Epithelial cell of prostate (primary cell): ENCODE measurements at regions not wholly inside any gene's neighbourhood (a gene's known extent, or its start where the extent isn't known, plus 50 kb on each side); places are given as distances from the start of the nearest gene placed in this dataset.
A peak's percentile ranks its signal among the peaks of the same experiment; 100 is the strongest.

Experiments
- DNase-seq: peaks from one replicate; pipeline ENCODE4 v3.0.0-alpha.2; 2011; ENCODE audit warnings: low read depth, low spot score
- H3K27ac ChIP-seq: fragments of 450-650 bp; 2 replicates; pipeline ENCODE4 v1.5.1; 2017; ENCODE audit warnings: mild to moderate bottlenecking

GRCh38 chr7:85479918-85480643 is 293.2 kb upstream of the SEMA3D start:
- no peak overlapping the region for H3K27ac ChIP-seq
- DNase-seq: no peak

DNA sequence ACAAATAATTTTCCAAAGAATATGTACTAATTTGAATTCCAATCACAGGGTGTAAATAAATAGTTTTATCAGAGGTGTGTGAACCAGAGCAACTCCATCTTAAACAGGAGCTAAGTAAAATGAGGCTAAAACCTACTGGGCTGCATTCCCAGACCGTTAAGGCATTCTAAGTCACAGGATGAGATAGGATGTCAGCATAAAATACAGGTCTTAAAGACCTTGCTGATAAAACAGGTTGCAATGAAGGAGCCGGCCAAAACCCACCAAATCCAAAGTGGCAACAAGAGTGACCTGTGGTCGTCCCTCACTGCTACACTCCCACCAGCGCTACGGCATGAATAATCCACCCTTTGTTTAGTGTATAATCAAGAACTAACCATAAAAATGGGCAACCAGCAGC is 291.7 kb upstream of the SEMA3D start:
- no peak overlapping the region for H3K27ac ChIP-seq

DNA sequence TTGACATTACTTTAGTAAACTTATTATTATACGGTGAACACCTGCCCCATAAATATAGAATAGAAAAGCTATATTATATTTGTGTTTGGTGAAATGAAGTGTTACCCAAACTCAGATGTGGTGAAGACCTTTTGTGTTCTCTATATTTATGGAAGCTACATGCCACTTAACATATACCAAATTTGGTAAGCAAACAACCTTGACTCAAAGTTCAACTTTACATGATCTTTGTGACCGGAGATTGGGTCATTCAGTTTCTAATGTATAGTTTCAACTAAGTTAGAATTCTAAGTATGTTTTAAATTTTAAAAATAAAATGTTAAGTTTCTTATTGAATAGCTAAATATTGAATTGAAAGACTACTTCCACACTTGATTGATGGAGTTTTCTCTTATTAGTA is 288.6 kb upstream of the SEMA3D start:
- DNase-seq: no peak
- no peak overlapping the region for H3K27ac ChIP-seq

More for the DNA sequence above, 291.7 kb upstream of the SEMA3D start:
- no peak for DNase-seq

- DNase-seq: no peak
- H3K27ac ChIP-seq: no peak overlapping the region
These were observed 288.2 kb upstream of the SEMA3D start for GRCh38 chr7:85475071-85475470.

GRCh38 chr7:85474234-85474633 is 287.4 kb upstream of the SEMA3D start:
- H3K27ac ChIP-seq: no peak overlapping the region
- DNase-seq: no peak

DNA sequence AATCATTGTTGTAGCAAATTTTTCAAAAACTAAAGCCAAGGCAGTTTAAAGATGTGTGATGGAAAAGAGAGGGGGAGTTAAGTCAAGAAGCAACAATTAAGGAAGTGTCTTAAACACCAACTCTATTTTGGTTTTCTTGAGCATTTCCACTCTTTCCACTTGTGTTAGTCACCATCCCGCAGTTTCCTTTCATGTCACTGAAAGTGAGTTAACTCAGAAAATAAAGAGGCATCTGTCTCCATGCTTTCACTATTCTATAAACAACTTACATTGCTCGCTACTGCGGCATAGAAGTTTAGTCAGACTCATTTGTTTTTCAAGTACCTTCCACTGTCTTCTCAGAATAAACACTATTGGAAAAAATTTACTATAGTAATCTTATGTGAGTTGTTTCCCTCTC is 284.9 kb upstream of the SEMA3D start:
- no peak for DNase-seq
- no peak overlapping the region for H3K27ac ChIP-seq

GRCh38 chr7:85471307-85471706 is 284.5 kb upstream of the SEMA3D start:
- no peak for DNase-seq
- no peak overlapping the region for H3K27ac ChIP-seq

DNA sequence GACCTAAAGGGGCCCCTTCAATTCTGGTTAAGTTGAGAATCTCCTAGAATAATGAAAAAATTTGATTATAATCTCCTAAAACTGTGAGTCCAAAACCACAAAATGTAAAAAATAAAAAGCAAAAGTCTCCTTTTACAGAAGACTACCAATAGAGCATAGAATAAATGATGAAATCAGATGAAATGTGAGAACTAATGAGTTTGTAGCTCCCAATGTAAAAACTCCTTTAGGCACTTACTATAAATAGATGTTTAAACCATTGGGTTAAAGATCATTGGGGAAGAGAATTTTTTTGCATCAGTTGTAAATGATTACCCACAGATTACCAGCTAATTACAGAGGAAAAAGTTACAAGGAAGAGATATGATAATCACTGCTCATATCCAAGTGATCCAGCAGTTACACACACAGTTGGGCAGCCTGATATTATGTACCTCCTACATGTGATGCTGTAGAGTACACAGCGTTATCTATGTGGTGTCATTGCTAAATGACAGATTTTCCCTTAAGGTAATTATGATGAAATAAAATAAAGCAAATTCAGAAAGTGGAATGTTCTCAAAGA is 282.7 kb upstream of the SEMA3D start:
- DNase-seq: no peak
- H3K27ac ChIP-seq: no peak overlapping the region

DNA sequence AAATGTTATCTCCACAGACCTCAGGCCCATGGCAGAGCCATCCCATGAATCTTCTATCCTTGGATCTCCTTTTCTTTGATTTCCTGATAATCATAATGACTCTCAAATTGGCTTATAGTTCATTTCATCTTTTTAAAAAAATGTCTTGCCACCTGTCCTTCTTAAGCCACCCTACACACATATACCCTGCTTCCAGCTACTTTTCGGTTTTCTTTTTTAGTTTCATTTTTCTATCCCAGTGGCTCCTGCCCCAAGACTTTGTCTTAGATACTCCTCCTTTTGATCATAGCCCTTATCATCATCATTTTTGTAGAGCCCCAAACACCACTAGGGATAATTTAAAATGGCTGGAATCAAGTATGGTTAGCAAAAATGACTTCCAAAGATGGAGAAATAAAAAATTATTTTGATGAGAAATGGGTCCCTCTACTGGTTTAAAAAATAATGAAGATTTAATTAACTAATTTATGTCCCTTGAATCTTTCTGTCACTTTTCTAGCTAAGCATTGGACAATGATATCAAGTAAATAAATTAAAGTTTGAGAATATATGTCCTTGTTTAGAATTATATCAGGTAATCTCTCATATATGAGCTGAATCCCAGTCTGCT is 277.3 kb upstream of the SEMA3D start:
- DNase-seq: no peak

GRCh38 chr7:85462671-85463070 is 275.8 kb upstream of the SEMA3D start:
- no peak overlapping the region for H3K27ac ChIP-seq
- DNase-seq: no peak

More for the DNA sequence above, 277.3 kb upstream of the SEMA3D start:
- H3K27ac ChIP-seq: no peak overlapping the region

GRCh38 chr7:85457911-85458310 is 271.1 kb upstream of the SEMA3D start:
- no peak for DNase-seq
- H3K27ac ChIP-seq: no peak overlapping the region

- H3K27ac ChIP-seq: no peak overlapping the region
- no peak for DNase-seq
These were observed 269.4 kb upstream of the SEMA3D start for GRCh38 chr7:85456254-85456653.

- DNase-seq: no peak
- H3K27ac ChIP-seq: no peak overlapping the region
These were observed 268.0 kb upstream of the SEMA3D start for GRCh38 chr7:85454904-85455303.

GRCh38 chr7:85452674-85453073 is 265.8 kb upstream of the SEMA3D start:
- H3K27ac ChIP-seq: no peak overlapping the region
- no peak for DNase-seq

GRCh38 chr7:85449478-85449877 is 262.6 kb upstream of the SEMA3D start:
- H3K27ac ChIP-seq: no peak overlapping the region
- DNase-seq: no peak

- peak; percentile 10 for DNase-seq
- no peak overlapping the region for H3K27ac ChIP-seq
These were observed 260.1 kb upstream of the SEMA3D start for GRCh38 chr7:85447004-85447403.

- DNase-seq: no peak
- no peak overlapping the region for H3K27ac ChIP-seq
These were observed 239.7 kb upstream of the SEMA3D start for GRCh38 chr7:85426487-85426960.

DNA sequence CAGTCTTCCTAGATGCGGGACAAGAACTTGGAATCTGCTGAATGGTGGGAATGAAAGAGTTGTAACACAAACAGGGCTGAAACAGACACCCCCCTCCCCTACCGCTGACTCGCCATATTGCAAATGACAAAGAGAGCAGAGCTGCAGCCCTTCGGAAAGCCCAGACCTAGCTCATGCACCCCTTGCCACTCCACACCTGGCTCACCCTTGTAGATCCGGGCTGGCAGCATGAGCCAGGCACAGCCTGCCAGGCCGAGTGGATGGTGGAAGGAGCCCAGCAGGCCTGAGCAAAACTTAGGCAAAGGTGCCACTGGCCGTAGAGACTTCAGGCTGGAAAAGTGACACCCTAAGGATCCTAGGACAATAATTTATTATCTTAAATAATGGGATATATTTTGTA is 237.4 kb upstream of the SEMA3D start:
- no peak overlapping the region for H3K27ac ChIP-seq
- DNase-seq: no peak

DNA sequence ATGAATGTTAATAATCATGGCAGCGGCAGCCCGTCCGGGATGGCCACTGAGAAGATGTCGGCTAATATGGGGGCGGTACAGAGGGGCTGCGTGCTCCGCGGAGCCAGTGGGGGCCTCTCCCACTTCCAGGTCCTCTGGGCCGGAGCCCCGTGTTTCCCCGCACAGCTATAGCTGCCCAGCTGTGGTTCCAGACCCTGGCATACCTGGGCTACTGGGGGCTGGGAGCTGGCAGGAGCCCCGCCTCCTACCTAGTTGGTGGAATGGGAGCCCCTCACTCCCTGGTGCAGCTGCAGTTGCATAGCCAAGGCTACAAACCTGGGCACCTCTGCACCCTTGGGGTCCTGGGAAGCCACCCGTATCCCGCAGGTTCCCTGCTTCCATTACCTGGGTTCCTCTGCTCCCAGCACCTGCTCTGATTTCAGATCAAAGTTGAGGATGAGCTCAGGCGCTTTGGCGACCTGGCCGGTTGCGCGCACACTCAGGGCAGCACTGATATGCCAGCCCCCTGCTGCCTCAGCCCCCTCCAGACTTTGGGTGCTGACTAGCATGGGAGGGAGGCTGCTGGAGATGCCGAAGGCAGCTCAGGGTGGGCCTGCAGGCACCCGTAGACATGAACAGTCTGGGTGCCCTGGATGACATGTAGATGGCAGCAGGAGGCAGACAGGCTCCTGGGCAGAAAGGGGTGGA is 236.5 kb upstream of the SEMA3D start:
- no peak overlapping the region for H3K27ac ChIP-seq
- no peak for DNase-seq

DNA sequence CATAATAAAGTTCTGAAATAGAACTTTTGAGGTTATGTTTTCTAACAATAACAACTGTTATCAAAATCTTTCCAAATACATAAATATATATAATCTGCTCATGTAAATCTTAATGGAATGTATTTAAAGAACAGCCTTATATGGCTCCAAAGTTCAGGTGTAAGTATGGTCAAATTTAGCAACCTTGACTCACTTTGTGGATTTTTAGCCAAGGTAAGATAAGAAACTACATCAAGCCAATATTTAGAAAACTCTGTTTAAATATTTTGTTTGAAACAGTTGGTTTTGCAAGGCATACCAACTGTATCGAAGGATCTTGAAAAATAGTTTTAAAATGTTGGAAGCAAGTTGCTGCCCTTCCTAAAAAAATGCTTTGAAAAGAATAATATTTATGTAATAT is 228.9 kb upstream of the SEMA3D start:
- no peak overlapping the region for H3K27ac ChIP-seq
- no peak for DNase-seq

GRCh38 chr7:85413718-85414117 is 226.9 kb upstream of the SEMA3D start:
- no peak for DNase-seq
- H3K27ac ChIP-seq: no peak overlapping the region
